ENCODE measurements at regions not wholly inside any gene's neighbourhood (a gene's known extent, or its start where the extent isn't known, plus 50 kb on each side); places are given as distances from the start of the nearest gene placed in this dataset.

DNA sequence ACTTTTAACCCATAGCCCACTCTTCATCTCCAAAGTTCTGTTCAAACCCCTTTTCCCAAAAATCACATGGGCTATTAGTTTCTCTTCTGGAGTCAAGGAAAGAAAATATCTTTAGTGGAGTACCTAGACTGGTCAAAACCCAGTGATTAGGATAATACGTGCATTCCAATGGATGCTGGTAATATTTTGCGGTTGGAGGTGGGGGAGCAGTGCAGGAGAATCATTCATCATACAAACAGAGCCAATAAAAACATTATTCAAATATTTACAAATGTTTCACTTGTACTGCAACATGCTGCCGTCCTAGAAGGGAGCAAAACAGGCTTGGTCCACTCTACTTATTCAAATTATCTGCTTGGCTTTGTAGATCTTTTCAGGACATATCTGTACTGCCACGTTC, 57.2 kb upstream of the RAB9B start:
- no peak overlapping the region for H3K4me3 ChIP-seq (ENCODE audit: low read depth, low read length, poor library complexity, severe bottlenecking)
- no peaks in the 10 kb centered on the region for H3K27me3 ChIP-seq (replicated peaks; ENCODE audit: insufficient read depth, low read depth, low read length, poor library complexity)
- H3K4me1 ChIP-seq (ENCODE audit: insufficient read depth, low read length, poor library complexity, severe bottlenecking) = no peaks in the 10 kb centered on the region
- no peaks in the 10 kb centered on the region for H3K36me3 ChIP-seq (ENCODE audit: insufficient read depth, low read length, poor library complexity, severe bottlenecking)
- ChIA-PET POLR2A (ENCODE audit: low non-redundant PET) (no interaction called here), CTCF (no interaction called here)
- no peak overlapping the region for H3K27ac ChIP-seq (ENCODE audit: low read depth, low read length, poor library complexity, severe bottlenecking)
- intact Hi-C loops (cut with micrococcal nuclease; ENCODE audit: unreplicated experiment) = no loop called here
- DNase-seq (ENCODE audit: low spot score) = no peak
- BruUV-seq (replicated peaks) = no TSS peak
- no peaks in the 10 kb centered on the region for H3K9me3 ChIP-seq (ENCODE audit: low read depth, low read length, poor library complexity, severe bottlenecking)
- TF ChIP-seq, protein P1, sequence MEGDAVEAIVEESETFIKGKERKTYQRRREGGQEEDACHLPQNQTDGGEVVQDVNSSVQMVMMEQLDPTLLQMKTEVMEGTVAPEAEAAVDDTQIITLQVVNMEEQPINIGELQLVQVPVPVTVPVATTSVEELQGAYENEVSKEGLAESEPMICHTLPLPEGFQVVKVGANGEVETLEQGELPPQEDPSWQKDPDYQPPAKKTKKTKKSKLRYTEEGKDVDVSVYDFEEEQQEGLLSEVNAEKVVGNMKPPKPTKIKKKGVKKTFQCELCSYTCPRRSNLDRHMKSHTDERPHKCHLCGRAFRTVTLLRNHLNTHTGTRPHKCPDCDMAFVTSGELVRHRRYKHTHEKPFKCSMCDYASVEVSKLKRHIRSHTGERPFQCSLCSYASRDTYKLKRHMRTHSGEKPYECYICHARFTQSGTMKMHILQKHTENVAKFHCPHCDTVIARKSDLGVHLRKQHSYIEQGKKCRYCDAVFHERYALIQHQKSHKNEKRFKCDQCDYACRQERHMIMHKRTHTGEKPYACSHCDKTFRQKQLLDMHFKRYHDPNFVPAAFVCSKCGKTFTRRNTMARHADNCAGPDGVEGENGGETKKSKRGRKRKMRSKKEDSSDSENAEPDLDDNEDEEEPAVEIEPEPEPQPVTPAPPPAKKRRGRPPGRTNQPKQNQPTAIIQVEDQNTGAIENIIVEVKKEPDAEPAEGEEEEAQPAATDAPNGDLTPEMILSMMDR (conservative IDR thresholded peaks at IDR 0.05; ENCODE audit: low read depth, low read length) = no peak

DNA sequence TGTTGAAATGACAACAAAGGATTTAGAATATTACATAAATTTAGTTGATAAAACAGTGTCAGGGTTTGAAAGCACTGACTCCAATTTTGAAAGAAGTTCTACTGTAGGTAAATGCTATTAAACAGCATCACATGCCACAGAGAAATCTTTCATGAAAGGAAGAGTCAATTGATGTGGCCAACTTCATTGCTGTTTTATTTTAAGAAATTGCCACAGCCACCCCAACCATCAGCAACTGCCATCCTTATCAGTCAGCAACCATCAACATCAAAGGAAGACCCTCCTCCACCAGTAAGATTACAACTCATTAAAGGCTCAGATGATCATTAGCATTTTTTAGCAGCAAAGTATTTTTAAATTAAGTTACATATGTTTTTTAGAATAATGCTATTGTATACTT, 54.6 kb upstream of the RAB9B start:
- H3K36me3 ChIP-seq (ENCODE audit: insufficient read depth, low read length, poor library complexity, severe bottlenecking) = no peaks in the 10 kb centered on the region

DNA sequence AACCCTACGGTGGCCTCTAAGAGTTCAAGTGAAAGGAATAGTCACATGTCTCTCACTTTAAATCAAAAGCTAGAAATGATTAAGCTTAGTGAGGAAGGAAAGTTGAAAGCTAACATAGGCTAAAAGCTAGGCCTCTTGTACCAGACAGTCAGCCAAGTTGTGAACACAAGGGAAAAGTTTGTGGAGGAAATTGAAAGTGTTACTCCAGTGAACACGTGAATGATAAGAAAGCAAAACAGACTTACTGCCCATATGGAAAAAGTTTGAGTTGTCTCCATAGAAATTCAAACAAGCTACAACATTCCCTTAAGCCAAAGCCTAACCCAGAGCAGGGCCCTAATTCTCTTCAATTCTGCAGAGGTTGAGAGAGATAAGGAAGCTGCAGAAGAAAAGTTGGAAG, 51.5 kb upstream of the RAB9B start:
- no peak for TF ChIP-seq EZH2 (IDR thresholded peaks at IDR 0.05; ENCODE audit: borderline replicate concordance, low read depth, low read length, poor library complexity, severe bottlenecking)
- TF ChIP-seq, protein P1 (conservative IDR thresholded peaks at IDR 0.05; ENCODE audit: low read depth, low read length) = no peak
- POLR2A ChIA-PET (ENCODE audit: low non-redundant PET) = no interaction called here
- H3K27me3 ChIP-seq (replicated peaks; ENCODE audit: insufficient read depth, low read depth, low read length, poor library complexity) = no peaks in the 10 kb centered on the region
- no TSS peak for BruUV-seq (replicated peaks)
- no peaks in the 10 kb centered on the region for H3K36me3 ChIP-seq (ENCODE audit: insufficient read depth, low read length, poor library complexity, severe bottlenecking)
- H3K27ac ChIP-seq (ENCODE audit: low read depth, low read length, poor library complexity, severe bottlenecking) = no peak overlapping the region
- no peaks in the 10 kb centered on the region for H3K9me3 ChIP-seq (ENCODE audit: low read depth, low read length, poor library complexity, severe bottlenecking)
- intact Hi-C loops (cut with micrococcal nuclease; ENCODE audit: unreplicated experiment) = no loop called here
- CTCF ChIA-PET = no interaction called here
- H3K4me1 ChIP-seq (ENCODE audit: insufficient read depth, low read length, poor library complexity, severe bottlenecking) = no peaks in the 10 kb centered on the region
- DNase-seq (ENCODE audit: low spot score) = no peak
- no peak overlapping the region for H3K4me3 ChIP-seq (ENCODE audit: low read depth, low read length, poor library complexity, severe bottlenecking)

More for the DNA sequence above, 54.6 kb upstream of the RAB9B start:
- Histone ChIP-seq H3K27ac (ENCODE audit: low read depth, low read length, poor library complexity, severe bottlenecking) (no peak overlapping the region), H3K4me1 (ENCODE audit: insufficient read depth, low read length, poor library complexity, severe bottlenecking) (no peaks in the 10 kb centered on the region), H3K9me3 (ENCODE audit: low read depth, low read length, poor library complexity, severe bottlenecking) (no peaks in the 10 kb centered on the region), H3K27me3 (replicated peaks; ENCODE audit: insufficient read depth, low read depth, low read length, poor library complexity) (no peaks in the 10 kb centered on the region), H3K4me3 (ENCODE audit: low read depth, low read length, poor library complexity, severe bottlenecking) (no peak overlapping the region)
- no peak for DNase-seq (ENCODE audit: low spot score)
- TF ChIP-seq, protein P1 (conservative IDR thresholded peaks at IDR 0.05; ENCODE audit: low read depth, low read length) = no peak
- ChIA-PET CTCF (no interaction called here), POLR2A (ENCODE audit: low non-redundant PET) (no interaction called here)
- intact Hi-C loops (cut with micrococcal nuclease; ENCODE audit: unreplicated experiment) = no loop called here
- BruUV-seq (replicated peaks) = no TSS peak

All from A673 (cell line).